Prostate gland (tissue), 2 donors: ENCODE measurements at regions not wholly inside any gene's neighbourhood (a gene's known extent, or its start where the extent isn't known, plus 50 kb on each side); places are given as distances from the start of the nearest gene placed in this dataset.

Source experiments
- CTCF ChIP-seq, 4 experiments: fragments of 200-600 bp in 2 of 4; fragments of 450-650 bp in 2 of 4; sonication (generic) in 2 of 4; IDR thresholded peaks; 1 replicate in 3 of 4; 2 replicates in 1 of 4; pipeline ENCODE4 v1.5.1; 2016 to 2019; ENCODE audit warnings: antibody characterized with exemption in 4 of 4, mild to moderate bottlenecking in 2 of 4, moderate library complexity in 2 of 4
- POLR2A ChIP-seq: fragments of 450-650 bp; IDR thresholded peaks from one replicate; pipeline ENCODE4 v1.6.1; 2016; ENCODE audit warnings: antibody characterized with exemption, mild to moderate bottlenecking

GRCh38 chr5:109628591-109628990 lies 61.1 kb upstream of the MAN2A1 start:
- TF ChIP-seq CTCF (IDR thresholded peaks at IDR 0.05) (no peak), POLR2A (no peak)
